Spleen (tissue), 7 donors: ENCODE measurements at regions not wholly inside any gene's neighbourhood (a gene's known extent, or its start where the extent isn't known, plus 50 kb on each side); places are given as distances from the start of the nearest gene placed in this dataset.

Source experiments
- POLR2A ChIP-seq, 3 donors: fragments of 450-650 bp; IDR thresholded peaks; one replicate each; pipeline ENCODE4 v1.5.1; 2017; ENCODE audit warnings: antibody characterized with exemption in 3 of 3, mild to moderate bottlenecking in 1 of 3
- POLR2AphosphoS5 ChIP-seq, 3 donors: sonication (generic); formaldehyde crosslinking; IDR thresholded peaks; one replicate each; pipeline ENCODE4 v1.5.1; 2017; ENCODE audit warnings: antibody characterized with exemption in 3 of 3
- TF ChIP-seq, protein P1 (sequence below), 11 experiments: fragments of 200-600 bp in 7 of 11; fragments of 450-650 bp in 4 of 11; sonication (generic) in 4 of 11; IDR thresholded peaks in 8 of 11; conservative IDR thresholded peaks in 3 of 11; 1 replicate in 7 of 11; 2 replicates in 4 of 11; pipeline versions ENCODE4 v1.4.0 to v1.8.0; 2016 to 2021; ENCODE audit warnings: antibody characterized with exemption in 11 of 11, inconsistent platforms in 4 of 11, mild to moderate bottlenecking in 1 of 11
- donor health status: DM: no; HTN: no; CAD: no; lungs with moderate emphysema.
- donor health status: DM: no; HTN: no; CAD: no.
- donor health status: DM: no; HTN: no; CAD: no.

DNA sequence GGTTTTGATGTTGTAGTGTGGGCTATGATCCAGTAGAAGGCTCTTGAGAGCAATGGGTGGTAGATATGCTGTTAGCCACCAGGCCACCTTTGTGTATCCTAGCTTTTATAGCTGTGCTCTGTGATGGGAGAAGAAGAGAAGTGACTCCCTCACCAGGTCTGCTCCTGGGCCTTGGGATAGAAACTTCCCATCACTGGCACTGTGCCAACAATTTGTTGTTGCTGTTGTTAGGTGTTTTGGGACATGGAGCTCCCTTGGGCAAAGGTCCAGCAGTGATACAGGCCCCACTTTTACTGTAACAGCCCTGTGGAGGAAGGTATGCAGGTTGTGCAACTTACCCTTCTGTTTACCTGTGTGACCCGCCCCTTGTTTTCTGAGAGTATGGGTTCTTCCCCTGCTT is 570.9 kb upstream of the GRIN3A start:
- TF ChIP-seq, protein P1, sequence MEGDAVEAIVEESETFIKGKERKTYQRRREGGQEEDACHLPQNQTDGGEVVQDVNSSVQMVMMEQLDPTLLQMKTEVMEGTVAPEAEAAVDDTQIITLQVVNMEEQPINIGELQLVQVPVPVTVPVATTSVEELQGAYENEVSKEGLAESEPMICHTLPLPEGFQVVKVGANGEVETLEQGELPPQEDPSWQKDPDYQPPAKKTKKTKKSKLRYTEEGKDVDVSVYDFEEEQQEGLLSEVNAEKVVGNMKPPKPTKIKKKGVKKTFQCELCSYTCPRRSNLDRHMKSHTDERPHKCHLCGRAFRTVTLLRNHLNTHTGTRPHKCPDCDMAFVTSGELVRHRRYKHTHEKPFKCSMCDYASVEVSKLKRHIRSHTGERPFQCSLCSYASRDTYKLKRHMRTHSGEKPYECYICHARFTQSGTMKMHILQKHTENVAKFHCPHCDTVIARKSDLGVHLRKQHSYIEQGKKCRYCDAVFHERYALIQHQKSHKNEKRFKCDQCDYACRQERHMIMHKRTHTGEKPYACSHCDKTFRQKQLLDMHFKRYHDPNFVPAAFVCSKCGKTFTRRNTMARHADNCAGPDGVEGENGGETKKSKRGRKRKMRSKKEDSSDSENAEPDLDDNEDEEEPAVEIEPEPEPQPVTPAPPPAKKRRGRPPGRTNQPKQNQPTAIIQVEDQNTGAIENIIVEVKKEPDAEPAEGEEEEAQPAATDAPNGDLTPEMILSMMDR (IDR thresholded peaks at IDR 0.05 in 8 of 11, conservative IDR thresholded peaks at IDR 0.05 in 3 of 11), result no peak
- no peak for TF ChIP-seq POLR2AphosphoS5 (IDR thresholded peaks at IDR 0.05)
- TF ChIP-seq POLR2A (IDR thresholded peaks at IDR 0.05), result no peak
